ENCODE measurements at regions not wholly inside any gene's neighbourhood (a gene's known extent, or its start where the extent isn't known, plus 50 kb on each side); places are given as distances from the start of the nearest gene placed in this dataset.

DNA sequence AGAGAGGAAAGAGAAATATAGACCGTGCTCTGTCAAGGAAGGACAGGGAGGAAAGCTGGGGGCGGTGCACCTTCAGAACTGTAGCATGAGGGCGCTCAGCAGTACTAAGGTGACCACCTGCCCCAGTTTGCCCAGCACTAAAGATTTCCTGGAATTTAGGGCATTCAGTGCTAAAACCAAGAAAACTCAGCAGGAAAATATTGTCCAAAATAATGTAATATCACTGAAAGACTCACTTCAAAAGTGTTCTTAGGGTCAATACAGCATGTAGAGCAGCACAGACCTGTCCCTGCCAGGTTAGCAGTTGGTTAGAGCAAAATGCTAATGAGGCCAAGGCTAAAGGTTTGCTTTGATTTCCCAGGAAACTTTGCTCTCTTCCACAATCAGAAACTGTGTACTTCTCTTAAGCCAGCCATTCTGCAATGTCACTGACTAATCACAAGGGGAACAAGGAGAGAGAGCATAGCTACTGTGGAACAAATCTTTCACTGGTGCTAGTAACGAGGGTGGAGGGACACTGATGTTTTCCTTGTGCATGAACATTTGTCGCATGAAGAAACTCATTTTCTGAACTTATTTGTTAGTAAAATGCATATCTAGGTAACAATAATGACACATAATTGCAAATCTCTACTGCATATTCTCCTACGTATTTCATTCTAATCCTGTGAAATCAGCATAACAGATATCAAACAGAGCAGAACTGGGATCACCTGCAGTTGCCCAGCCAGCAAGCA, 53.0 kb upstream of the GRAMD2B start:
- Histone ChIP-seq H3K27ac (peak overlapping the region in 4 of 5 donors; percentile 7 to 75 (median 27)), H3K27me3 (no peaks in the 10 kb centered on the region), H3K36me3 (replicated peaks in 1 of 2) (no peaks in the 10 kb centered on the region), H3K4me3 (no peak overlapping the region), H3K9me3 (replicated peaks in 1 of 3) (no peaks in the 10 kb centered on the region), H3K4me1 (replicated peaks in 1 of 2) (peaks cover 16 to 17% of the 10 kb centered on the region in 2 donors)
- peak in 3 of 7 donors; percentile 11 to 27 (median 18) for DNase-seq
- intact Hi-C loops (cut with DNase I), result loop anchor here in 1 of 2 donors (10.0 kb wide), 1 partner anchor 75 kb away; no protein-coding TSS in a partner anchor
- TF ChIP-seq POLR2A (IDR thresholded peaks at IDR 0.05), result peak in 1 of 2 donors; percentile 48
- TF ChIP-seq, protein P1, sequence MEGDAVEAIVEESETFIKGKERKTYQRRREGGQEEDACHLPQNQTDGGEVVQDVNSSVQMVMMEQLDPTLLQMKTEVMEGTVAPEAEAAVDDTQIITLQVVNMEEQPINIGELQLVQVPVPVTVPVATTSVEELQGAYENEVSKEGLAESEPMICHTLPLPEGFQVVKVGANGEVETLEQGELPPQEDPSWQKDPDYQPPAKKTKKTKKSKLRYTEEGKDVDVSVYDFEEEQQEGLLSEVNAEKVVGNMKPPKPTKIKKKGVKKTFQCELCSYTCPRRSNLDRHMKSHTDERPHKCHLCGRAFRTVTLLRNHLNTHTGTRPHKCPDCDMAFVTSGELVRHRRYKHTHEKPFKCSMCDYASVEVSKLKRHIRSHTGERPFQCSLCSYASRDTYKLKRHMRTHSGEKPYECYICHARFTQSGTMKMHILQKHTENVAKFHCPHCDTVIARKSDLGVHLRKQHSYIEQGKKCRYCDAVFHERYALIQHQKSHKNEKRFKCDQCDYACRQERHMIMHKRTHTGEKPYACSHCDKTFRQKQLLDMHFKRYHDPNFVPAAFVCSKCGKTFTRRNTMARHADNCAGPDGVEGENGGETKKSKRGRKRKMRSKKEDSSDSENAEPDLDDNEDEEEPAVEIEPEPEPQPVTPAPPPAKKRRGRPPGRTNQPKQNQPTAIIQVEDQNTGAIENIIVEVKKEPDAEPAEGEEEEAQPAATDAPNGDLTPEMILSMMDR (IDR thresholded peaks at IDR 0.05), result peak in 4 of 6 experiments; percentile 29 to 49 (median 42)
- 32 to 53% (median 37%) methylated on average over 6 of the region's 6 CpGs for WGBS, 4 donors

DNA sequence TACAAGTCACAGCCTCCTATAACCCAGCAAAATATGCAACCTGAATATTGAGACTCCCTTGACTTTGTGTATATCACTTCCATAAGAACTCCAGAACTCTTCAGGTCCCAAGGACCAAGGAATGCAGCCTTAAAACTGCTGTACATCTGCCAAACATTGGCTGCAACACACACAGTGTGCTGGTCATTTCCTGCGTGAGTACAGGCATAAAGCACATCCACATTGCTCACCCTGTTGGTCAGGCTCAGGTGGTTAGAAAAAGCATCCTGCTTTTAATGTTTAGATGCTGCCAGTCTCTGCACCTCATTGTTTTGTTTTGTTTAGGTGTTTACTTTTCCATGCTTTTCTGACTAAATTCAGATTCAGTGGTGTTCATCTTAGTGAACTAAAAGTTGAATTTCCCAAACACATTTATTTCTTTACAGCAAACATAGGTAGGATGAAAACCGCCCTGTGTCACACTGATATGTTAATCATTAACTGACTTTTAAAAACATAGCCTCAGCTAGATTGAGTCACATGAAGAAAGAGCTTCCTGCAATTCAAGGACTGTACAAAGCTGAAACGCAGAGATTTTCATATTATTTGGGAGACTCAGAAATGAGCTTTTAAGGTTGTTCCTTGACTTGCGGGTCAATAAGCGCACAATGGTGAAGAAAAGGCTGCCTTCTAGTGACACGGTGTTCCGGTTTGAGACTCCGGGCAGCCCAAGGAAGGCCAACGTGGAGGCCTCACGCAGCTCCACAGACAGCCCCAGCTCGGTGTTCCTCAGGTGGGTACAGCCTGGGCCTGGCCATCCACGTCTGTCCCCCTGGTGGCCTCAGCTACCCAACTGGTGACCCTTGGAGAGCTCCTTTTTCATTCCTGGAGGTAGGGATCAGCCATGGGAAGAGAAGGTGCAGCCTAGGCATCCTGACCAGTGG, 52.2 kb upstream of the GRAMD2B start:
- no peaks in the 10 kb centered on the region for H3K9me3 ChIP-seq (replicated peaks in 1 of 3)
- H3K4me1 ChIP-seq (replicated peaks in 1 of 2), result peaks cover 16 to 17% of the 10 kb centered on the region in 2 donors
- WGBS, 4 donors, result 83 to 86% (median 84%) methylated on average over 12 of the region's 12 CpGs
- DNase-seq, result no peak
- peak overlapping the region in 2 of 5 donors; percentile 39 to 75 for H3K27ac ChIP-seq
- H3K4me3 ChIP-seq, result no peak overlapping the region
- H3K27me3 ChIP-seq, result no peaks in the 10 kb centered on the region
- no peaks in the 10 kb centered on the region for H3K36me3 ChIP-seq (replicated peaks in 1 of 2)
- intact Hi-C loops (cut with DNase I), result no loop called here
- TF ChIP-seq, protein P1 (IDR thresholded peaks at IDR 0.05), result no peak
- TF ChIP-seq POLR2A (IDR thresholded peaks at IDR 0.05), result no peak

GRCh38 chr5:126373375-126374108, 49.7 kb upstream of the GRAMD2B start:
- no peak overlapping the region for H3K4me3 ChIP-seq
- DNase-seq, result no peak
- H3K9me3 ChIP-seq (replicated peaks in 1 of 3), result no peaks in the 10 kb centered on the region
- H3K27me3 ChIP-seq, result no peaks in the 10 kb centered on the region
- H3K36me3 ChIP-seq (replicated peaks in 1 of 2), result no peaks in the 10 kb centered on the region
- no peak overlapping the region for H3K27ac ChIP-seq
- intact Hi-C loops (cut with DNase I), result no loop called here
- 81 to 89% (median 85%) methylated on average over 3 of the region's 3 CpGs for WGBS, 4 donors
- peaks cover 16 to 17% of the 10 kb centered on the region in 2 donors for H3K4me1 ChIP-seq (replicated peaks in 1 of 2)
- no peak for TF ChIP-seq POLR2A (IDR thresholded peaks at IDR 0.05)
- TF ChIP-seq, protein P1 (IDR thresholded peaks at IDR 0.05), result no peak

Small RNAs in the stretch of these regions (small RNA-seq; reads per million reads assigned to genes)
- gene HMGB1P22, result 0 reads per million in 2 donors
- gene RN7SKP117, result 0 reads per million in 2 donors
